COLO829 (cell line): ENCODE measurements at regions not wholly inside any gene's neighbourhood (a gene's known extent, or its start where the extent isn't known, plus 50 kb on each side); places are given as distances from the start of the nearest gene placed in this dataset.
A peak's percentile ranks its signal among the peaks of the same experiment; 100 is the strongest.
"Not testable (repeated sequence)": the region's sequence is repeated elsewhere in the genome, so short reads cannot be mapped to it uniquely, and the experiment has no call there.

Source experiments
- DNase-seq: peaks from one replicate; pipeline ENCODE4 v3.0.0; 2012; ENCODE audit warnings: low spot score

DNA sequence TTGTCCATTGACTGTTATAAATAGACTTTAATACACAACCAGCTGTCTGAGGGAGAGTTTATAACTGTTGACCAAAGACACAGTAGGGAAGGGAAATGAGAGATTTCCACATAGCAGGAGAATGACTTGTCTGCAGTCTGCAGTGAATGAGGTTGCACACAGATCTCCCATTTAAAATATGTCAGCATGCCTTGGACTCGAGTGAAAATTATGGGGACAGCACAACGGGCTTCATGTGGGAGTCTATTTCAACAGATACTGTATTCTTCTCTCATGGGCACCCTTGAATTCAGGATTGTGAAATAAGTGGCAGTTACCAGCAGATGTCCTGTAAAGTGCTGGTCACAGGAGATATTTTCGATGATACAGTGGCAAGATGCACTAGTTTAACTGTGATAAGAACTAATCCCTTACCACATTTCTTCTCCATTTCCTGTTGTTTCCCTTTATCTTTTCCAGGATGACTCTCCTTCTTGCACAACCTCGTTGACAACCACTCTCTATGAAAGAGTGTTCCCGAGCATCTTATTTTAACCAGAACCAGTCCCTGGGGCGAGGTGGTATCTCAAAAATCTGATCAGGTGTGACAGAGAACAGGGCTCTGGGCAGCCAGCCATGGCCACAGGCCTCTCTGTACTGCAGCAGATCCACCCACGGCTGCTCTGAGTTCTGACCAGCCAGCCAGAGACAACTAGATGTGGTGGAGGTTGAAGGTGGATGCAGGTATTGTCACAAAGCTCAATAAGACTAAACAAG lies 51.5 kb upstream of the MAP3K1 start:
- DNase-seq, result peak; percentile 21

DNA sequence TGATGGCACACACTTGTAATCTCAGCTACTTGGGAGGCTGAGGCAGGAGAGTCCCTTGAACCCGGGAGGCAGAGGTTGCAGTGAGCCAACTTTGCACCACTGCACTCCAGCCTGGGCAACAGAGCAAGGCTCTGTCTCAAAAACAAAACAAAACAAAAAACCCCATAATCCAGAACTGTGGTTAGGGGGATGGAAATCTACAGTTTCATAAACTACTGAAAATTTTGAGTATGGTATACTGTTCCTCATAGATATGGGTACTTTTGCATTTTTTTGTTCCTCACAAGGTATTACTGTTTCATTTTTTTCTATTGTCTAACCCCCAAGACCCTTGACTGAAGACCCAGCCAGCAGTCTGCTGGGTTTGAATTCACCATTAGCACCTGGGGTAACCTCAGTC lies 52.2 kb upstream of the MAP3K1 start:
- DNase-seq, result no peak

GRCh38 chr5:56761151-56761885 lies 54.0 kb upstream of the MAP3K1 start:
- DNase-seq, result peak; percentile 22

DNA sequence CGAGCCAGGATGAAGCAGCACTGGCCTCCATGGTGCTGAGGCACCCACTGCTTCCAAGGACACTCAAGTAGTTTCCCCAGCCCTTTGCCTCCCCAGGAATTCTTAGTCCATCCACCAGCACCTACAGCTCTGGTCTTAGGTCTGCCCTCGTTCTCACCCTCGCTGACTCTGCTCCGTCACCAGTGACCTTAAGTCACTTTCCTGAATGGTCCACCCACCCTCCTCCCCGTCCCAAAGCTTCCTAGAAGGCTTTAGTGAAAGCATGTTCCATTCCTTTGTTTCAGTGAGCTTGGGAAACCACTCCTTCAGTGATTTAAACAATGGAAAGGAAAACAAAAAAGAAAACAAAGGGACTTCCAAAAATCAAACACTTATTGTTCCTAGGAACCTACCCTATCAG lies 54.6 kb upstream of the MAP3K1 start:
- no peak for DNase-seq

GRCh38 chr5:56759521-56760216 lies 55.7 kb upstream of the MAP3K1 start:
- DNase-seq, result no peak

DNA sequence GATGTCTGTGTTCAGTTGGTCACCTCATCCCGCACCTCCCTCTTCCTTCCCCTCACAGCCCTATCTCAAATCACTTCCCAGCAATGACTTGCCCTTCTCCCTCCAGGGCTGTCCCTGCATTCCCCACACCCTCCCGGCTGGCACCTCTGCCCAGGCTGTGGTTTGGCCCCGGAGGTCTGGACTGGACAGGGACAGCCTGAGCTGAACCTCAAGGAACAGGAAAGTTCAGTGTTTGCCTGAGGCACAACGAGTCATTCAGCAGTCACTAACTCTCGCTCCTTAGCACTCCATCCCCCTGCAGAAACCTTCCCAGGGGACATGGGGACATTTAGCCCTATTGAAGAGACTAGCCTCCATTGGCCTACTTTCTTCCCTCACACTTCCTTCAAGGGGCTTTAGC lies 58.3 kb upstream of the MAP3K1 start:
- peak; percentile 5 for DNase-seq

- DNase-seq, result no peak
Measured at GRCh38 chr5:56755036-56755555, 60.3 kb upstream of the MAP3K1 start.

GRCh38 chr5:56753588-56753987 lies 61.8 kb upstream of the MAP3K1 start:
- not testable (repeated sequence) for DNase-seq

- no peak for DNase-seq
Measured at GRCh38 chr5:56751572-56752313, 63.6 kb upstream of the MAP3K1 start.

GRCh38 chr5:56749842-56750241 lies 65.5 kb upstream of the MAP3K1 start:
- no peak for DNase-seq

DNA sequence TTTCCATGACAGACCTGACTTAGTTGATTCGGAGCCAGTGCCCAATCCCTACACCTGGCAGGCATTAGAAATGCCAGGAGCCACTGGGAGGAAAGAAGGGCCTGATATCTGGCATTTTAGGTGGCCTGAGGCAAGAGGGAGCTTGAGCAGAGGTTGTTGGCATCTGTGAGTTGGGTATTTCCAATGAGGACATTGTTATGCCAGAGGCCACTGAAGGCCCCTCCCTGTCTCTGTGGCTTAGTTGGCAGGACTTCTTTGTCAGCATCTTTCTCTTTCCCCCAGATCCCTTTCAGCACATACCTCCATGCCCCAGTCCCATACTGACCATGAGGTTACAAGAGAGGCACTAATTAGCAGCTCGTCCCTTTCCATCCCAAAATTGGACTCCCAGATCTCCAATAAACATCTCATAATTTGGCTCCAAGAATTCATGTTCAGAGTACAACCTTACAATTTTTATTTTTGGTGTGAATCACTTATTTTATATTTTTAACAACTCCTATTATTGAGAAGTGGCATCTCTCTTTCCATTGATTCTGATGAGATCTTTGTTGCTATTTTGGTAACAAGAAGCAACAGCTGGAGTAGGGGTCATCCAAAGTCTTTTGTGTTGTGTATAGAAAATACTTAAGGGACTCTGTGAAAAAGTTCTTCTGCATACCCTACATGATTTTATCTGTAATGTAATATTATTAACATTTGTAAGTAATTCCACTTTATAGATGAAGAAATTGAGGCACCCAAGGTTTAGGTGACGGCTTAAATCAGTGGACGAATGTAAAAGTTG lies 68.6 kb upstream of the MAP3K1 start:
- no peak for DNase-seq

DNA sequence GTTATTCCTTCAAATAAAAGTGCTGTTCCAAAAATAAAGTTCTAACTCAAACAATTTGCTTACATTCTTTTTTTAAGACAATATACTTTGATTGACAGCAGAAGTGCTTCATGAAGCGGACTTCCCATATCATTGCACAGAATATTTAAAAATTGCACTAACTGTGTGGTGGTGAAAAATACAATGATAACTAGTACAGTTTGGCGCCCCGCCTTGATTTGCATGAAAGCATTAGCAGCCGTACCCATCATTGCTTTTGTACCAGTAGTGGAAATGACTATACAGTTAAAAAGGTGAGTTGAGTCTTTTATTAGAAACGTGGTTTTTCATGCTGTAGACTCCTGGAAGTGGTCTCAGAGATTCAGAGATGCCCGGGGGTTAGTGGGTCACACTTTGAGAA lies 69.5 kb upstream of the MAP3K1 start:
- DNase-seq, result no peak

DNA sequence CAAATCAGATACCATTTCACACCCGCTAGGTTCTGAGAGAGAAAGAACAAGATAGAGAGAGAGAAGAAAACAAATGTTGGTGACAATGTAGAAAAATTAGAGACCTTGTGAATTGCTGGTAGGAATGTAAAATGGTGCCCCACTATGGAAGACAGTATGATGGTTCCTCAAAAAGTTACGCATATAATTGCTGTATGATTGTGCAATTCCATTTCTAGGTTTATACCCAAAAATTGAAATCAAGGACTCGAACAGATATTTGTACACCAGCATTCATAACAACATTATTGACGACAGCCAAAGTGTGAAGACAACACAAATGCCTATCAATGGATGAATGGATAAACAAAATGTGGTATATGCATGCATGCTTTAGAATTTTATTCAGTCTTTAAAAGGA lies 74.5 kb upstream of the MAP3K1 start:
- DNase-seq, result no peak

DNA sequence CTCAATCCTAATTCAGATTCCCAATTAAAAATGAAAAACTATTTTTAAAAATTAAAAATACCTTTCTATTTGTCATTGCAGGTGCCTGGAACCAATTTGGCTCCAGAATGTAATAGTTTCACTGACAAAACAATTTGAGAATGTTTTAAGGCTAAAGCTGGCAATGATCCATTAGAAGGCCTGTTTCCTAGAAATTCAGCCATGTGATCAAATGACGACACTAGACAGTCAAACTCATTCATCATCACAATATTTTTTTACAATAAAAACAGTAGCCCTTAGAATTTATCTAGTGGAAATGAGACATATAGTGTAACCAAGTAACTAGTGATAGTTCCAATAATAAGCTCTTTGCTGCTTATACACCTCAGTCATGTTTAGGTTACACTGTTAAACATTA lies 75.4 kb upstream of the MAP3K1 start:
- DNase-seq, result peak; percentile 8

DNA sequence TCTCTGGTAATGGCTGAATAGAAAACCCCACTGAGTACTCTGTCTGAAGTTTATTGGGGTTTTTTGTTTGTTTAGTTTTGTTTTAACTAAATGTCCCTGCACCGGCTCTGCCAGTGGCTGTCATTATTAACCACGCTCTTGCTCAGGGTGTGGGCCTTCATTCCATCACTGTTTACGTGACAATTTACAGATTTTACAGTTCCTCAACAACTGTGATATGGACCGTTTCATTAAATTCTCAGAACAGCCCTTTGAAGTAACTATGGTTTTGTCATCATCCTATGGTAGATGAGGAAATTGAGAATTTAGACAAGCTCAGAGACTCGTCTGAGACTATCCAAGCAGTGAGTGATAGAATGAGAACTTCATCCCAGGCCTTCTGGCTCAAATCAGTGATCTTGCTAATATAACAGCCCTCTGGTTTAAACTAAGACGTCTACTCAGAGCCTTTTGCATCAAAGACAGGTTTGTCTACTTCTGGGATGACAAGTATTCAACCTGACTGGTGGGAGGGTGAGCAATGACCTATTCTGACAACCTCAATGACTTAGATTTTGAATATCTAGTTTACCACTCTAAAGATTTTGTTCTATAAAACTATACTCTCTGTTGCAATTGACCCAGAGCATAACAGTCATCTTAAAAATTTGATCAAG lies 77.3 kb upstream of the MAP3K1 start:
- DNase-seq, result no peak

GRCh38 chr5:56737002-56737621 lies 78.2 kb upstream of the MAP3K1 start:
- DNase-seq, result no peak

DNA sequence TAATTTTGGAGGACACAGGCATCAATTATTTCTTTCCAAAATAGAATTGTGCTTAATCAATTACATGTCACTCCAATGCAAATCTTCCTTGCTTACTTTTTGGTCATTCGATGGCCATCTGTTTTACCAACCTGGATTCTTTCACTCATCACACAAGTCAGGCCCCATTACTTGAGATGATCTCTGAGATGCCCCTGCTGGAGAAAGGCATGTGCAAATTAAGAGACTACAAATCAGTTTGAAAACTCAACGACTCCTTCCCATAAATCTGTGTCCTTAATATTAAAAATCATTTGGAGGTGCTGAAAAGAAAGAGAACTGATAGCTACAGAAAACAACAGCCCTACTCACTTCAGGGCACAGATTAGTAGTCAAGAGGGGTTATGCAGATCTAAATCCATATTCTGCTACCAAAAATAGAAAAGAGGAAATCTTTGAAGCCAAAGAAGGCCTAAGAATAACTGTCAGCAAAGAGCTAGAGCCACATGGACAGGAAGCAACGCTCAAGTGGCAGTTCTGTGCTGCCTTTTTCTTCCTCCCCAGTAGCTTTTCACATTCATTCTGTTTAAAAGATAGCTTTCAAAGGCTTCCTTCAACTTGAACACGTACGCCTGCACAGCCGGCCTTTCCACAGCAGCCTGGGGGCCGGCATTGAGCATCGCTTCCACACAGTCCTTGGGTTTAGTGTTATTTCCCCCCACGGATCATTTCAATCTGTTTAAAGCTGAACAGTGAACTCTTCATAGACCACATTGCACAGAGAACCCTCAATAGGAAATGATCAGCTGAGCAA lies 79.3 kb upstream of the MAP3K1 start:
- DNase-seq, result no peak

GRCh38 chr5:56734091-56734694 lies 81.2 kb upstream of the MAP3K1 start:
- no peak for DNase-seq

DNA sequence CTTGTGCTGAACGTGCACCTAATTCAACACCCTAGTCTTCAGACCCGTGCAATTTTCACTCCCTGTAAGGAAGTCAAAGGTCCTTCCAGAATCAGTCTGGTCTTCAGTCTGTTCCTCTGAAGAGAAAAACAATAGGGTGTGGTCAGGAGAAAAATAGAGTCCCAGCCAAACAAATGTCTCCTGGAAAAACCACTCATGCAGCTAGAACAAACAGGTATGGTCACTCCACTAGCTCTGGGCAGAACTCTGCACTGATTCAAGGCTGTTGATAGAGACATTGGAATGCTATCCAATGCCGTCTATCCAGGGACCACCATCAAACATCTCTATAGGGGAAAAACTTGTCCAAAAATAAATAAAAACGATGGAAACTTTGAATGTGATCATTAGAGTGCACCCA lies 81.8 kb upstream of the MAP3K1 start:
- no peak for DNase-seq
